Choroid plexus epithelial cell (primary cell): ENCODE measurements at regions not wholly inside any gene's neighbourhood (a gene's known extent, or its start where the extent isn't known, plus 50 kb on each side); places are given as distances from the start of the nearest gene placed in this dataset.

Experiments used
- DNase-seq: peaks from one replicate; pipeline ENCODE4 v3.0.0-alpha.2; 2010; ENCODE audit warnings: low read depth
- H3K4me3 ChIP-seq: 2 replicates; pipeline ENCODE4 v1.5.1; 2011; ENCODE audit warnings: low read depth, mild to moderate bottlenecking, control low read depth, low read length, moderate library complexity
- TF ChIP-seq, protein P1 (sequence below): conservative IDR thresholded peaks from 2 replicates; pipeline ENCODE4 v1.5.1; 2011; ENCODE audit warnings: low read depth, mild to moderate bottlenecking, control low read depth, inconsistent platforms, low read length, moderate library complexity

GRCh38 chr12:118611770-118612169, 235.4 kb downstream of the SUDS3 start:
- DNase-seq, result no peak
- TF ChIP-seq, protein P1, sequence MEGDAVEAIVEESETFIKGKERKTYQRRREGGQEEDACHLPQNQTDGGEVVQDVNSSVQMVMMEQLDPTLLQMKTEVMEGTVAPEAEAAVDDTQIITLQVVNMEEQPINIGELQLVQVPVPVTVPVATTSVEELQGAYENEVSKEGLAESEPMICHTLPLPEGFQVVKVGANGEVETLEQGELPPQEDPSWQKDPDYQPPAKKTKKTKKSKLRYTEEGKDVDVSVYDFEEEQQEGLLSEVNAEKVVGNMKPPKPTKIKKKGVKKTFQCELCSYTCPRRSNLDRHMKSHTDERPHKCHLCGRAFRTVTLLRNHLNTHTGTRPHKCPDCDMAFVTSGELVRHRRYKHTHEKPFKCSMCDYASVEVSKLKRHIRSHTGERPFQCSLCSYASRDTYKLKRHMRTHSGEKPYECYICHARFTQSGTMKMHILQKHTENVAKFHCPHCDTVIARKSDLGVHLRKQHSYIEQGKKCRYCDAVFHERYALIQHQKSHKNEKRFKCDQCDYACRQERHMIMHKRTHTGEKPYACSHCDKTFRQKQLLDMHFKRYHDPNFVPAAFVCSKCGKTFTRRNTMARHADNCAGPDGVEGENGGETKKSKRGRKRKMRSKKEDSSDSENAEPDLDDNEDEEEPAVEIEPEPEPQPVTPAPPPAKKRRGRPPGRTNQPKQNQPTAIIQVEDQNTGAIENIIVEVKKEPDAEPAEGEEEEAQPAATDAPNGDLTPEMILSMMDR, result no peak
- H3K4me3 ChIP-seq, result no peak overlapping the region

DNA sequence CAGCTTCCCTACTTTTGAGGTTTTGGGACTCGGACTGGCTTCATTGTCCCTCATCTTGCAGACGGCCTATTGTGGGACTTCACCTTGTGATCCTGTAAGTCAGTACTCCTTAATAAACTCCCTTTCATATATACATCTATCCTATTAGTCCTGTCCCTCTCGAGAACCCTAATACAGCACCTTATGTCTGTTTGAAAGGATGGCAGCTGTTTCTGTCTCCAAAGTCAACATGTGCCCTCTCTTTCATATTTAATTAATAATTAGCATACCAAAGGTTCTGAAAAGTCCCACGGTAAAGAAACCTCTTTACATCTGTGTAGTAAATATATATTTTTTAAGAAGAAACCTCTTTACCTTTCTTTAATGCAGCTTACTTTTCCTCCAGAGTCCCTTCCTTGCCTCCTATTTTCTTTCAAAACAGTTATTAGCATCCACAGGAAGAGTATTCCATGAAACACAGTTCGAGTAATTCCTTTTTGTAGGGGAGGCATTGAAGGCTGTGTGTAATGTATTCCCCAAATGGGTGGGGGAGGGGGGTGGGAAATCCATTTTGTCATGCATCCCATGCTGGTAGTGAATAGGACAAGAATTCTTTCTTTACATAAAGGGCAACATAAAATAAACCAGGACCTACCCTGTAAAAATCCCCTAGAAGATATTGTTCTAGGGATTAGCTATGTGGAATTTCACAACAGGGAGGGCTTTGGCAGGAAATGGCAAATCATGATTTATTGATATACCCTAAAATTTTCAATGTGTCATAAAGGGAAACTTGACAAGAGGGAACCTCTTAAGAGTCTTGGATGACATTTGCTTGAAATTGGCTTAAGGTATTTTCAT, 241.5 kb downstream of the SUDS3 start:
- TF ChIP-seq, protein P1, result no peak
- no peak for DNase-seq
- no peak overlapping the region for H3K4me3 ChIP-seq

- TF ChIP-seq, protein P1, result no peak
- no peak overlapping the region for H3K4me3 ChIP-seq
- no peak for DNase-seq
These were observed 242.3 kb downstream of the SUDS3 start for GRCh38 chr12:118618695-118619094.

- no peak for DNase-seq
- TF ChIP-seq, protein P1, result no peak
- H3K4me3 ChIP-seq, result no peak overlapping the region
These were observed 248.8 kb downstream of the SUDS3 start for GRCh38 chr12:118625050-118625675.

DNA sequence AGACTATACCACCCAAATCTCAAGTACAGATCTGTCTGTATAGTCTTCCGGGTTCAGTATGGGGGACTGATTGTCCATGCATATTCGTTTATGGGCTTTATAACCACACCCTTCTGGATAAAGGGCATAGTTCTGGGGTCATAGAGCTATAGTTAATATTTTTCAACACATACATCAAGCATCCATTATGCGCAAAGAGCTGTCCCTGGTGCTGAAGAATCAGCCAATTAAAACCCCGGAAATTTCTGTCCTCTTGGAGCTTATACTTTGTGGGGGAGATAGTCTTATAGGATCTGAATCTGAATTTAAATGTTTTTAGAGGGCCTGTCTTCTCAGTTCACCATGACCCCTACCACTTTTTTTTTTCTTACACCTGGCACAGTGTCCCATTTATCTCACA, 256.7 kb downstream of the SUDS3 start:
- no peak for DNase-seq
- no peak overlapping the region for H3K4me3 ChIP-seq
- TF ChIP-seq, protein P1, result no peak

GRCh38 chr12:118635276-118635675, 258.9 kb downstream of the SUDS3 start:
- H3K4me3 ChIP-seq, result no peak overlapping the region
- no peak for DNase-seq
- TF ChIP-seq, protein P1, result no peak
